Neural cell (in vitro differentiated cells): ENCODE measurements at regions not wholly inside any gene's neighbourhood (a gene's known extent, or its start where the extent isn't known, plus 50 kb on each side); places are given as distances from the start of the nearest gene placed in this dataset.

Source experiments
- H2AFZ ChIP-seq: fragments of 200-600, 300-800 bp; sonication (generic), shearing (Covaris generic); 2 replicates; pipeline ENCODE4 v1.6.0; 2014; ENCODE audit warnings: low read depth, mild to moderate bottlenecking, antibody characterized with exemption, low read length, moderate library complexity
- H3F3A ChIP-seq: fragments of 200-600 bp; shearing (Covaris generic); 2 replicates; pipeline ENCODE4 v1.6.1; 2016; ENCODE audit warnings: mild to moderate bottlenecking, moderate library complexity, mixed read lengths, antibody characterized with exemption, low read length; ENCODE audit not compliant: insufficient read depth, poor library complexity, severe bottlenecking
- H3K27ac ChIP-seq: fragments of 200-600, 300-800 bp; sonication (generic), shearing (Covaris generic); 2 replicates; pipeline ENCODE4 v1.5.1; 2014; ENCODE audit warnings: mild to moderate bottlenecking, low read length, moderate library complexity
- H3K27me3 ChIP-seq: fragments of 300-800, 200-600 bp; sonication (generic), shearing (Covaris generic); 2 replicates; pipeline ENCODE4 v1.6.0; 2014; ENCODE audit warnings: mild to moderate bottlenecking, low read depth, low read length, moderate library complexity; ENCODE audit not compliant: insufficient read depth
- H3K36me3 ChIP-seq: fragments of 300-800, 200-600 bp; sonication (generic), shearing (Covaris generic); 2 replicates; pipeline ENCODE4 v1.5.1; 2014; ENCODE audit warnings: mild to moderate bottlenecking, antibody characterized with exemption, low read length, moderate library complexity; ENCODE audit not compliant: insufficient read depth
- H3K4me2 ChIP-seq: fragments of 300-800, 200-600 bp; sonication (generic), shearing (Covaris generic); 2 replicates; pipeline ENCODE4 v1.6.0; 2014; ENCODE audit warnings: mild to moderate bottlenecking, low read length
- H3K4me3 ChIP-seq: fragments of 300-800, 200-600 bp; sonication (generic), shearing (Covaris generic); 2 replicates; pipeline ENCODE4 v1.5.1; 2014; ENCODE audit warnings: mild to moderate bottlenecking, low read length, moderate library complexity
- H3K79me2 ChIP-seq: fragments of 200-600 bp; shearing (Covaris generic); replicated peaks from 2 replicates; pipeline ENCODE4 v1.6.0; 2014; ENCODE audit warnings: mild to moderate bottlenecking, low read length, moderate library complexity; ENCODE audit not compliant: insufficient read depth
- H3K9ac ChIP-seq: fragments of 300-800, 200-600 bp; sonication (generic), shearing (Covaris generic); 2 replicates; pipeline ENCODE4 v1.6.1; 2016; ENCODE audit warnings: mild to moderate bottlenecking, low read length, mixed read lengths
- H3K9me2 ChIP-seq: fragments of 200-600 bp; shearing (Covaris generic); 2 replicates; pipeline ENCODE4 v1.6.1; 2016; ENCODE audit warnings: mild to moderate bottlenecking, low read length, mixed read lengths; ENCODE audit not compliant: insufficient read depth
- H3K9me3 ChIP-seq: fragments of 200-600, 300-800 bp; sonication (generic), shearing (Covaris generic); 2 replicates; pipeline ENCODE4 v1.6.1; 2016; ENCODE audit warnings: mild to moderate bottlenecking, mixed run types, low read length, moderate library complexity, mixed read lengths
- H4K20me1 ChIP-seq: fragments of 200-600 bp; shearing (Covaris generic); 2 replicates; pipeline ENCODE4 v1.6.1; 2016; ENCODE audit warnings: mild to moderate bottlenecking, mixed run types; ENCODE audit not compliant: insufficient read depth
- EP300 ChIP-seq: fragments of 450-650 bp; conservative IDR thresholded peaks from 2 replicates; pipeline ENCODE4 v1.6.1; 2014; ENCODE audit warnings: antibody characterized with exemption, mild to moderate bottlenecking, moderate library complexity; ENCODE audit not compliant: poor library complexity, severe bottlenecking
- MXI1 ChIP-seq: fragments of 450-650 bp; conservative IDR thresholded peaks from 2 replicates; pipeline ENCODE4 v1.6.1; 2014; ENCODE audit warnings: antibody characterized with exemption, mild to moderate bottlenecking; ENCODE audit not compliant: poor library complexity, severe bottlenecking
- RAD21 ChIP-seq: fragments of 450-650 bp; conservative IDR thresholded peaks from 2 replicates; pipeline ENCODE4 v1.6.1; 2014; ENCODE audit warnings: antibody characterized with exemption, mild to moderate bottlenecking, moderate library complexity
- TAF1 ChIP-seq: IDR thresholded peaks from 2 replicates; pipeline ENCODE4 v1.6.1; 2012; ENCODE audit warnings: low read depth
- TF ChIP-seq, protein P1 (sequence below): IDR thresholded peaks from 2 replicates; pipeline ENCODE4 v1.6.1; 2012; ENCODE audit warnings: borderline replicate concordance
- TF ChIP-seq, protein P2 (sequence below): fragments of 450-650 bp; IDR thresholded peaks from 2 replicates; pipeline ENCODE4 v1.5.1; 2014; ENCODE audit warnings: antibody characterized with exemption, mild to moderate bottlenecking, moderate library complexity; ENCODE audit not compliant: poor library complexity, severe bottlenecking

GRCh38 chr10:77702166-77702565 lies 64.6 kb upstream of the KCNMA1 start:
- no peak overlapping the region for H3K9ac ChIP-seq
- no peaks in the 10 kb centered on the region for H4K20me1 ChIP-seq
- no peaks in the 10 kb centered on the region for H3K9me2 ChIP-seq
- no peak overlapping the region for H2AFZ ChIP-seq
- no peak for TF ChIP-seq RAD21
- no peak overlapping the region for H3K4me3 ChIP-seq
- H3F3A ChIP-seq: no peaks in the 10 kb centered on the region
- no peaks in the 10 kb centered on the region for H3K36me3 ChIP-seq
- no peak overlapping the region for H3K27ac ChIP-seq
- H3K79me2 ChIP-seq: no peaks in the 10 kb centered on the region
- H3K9me3 ChIP-seq: no peaks in the 10 kb centered on the region
- H3K27me3 ChIP-seq: no peaks in the 10 kb centered on the region
- H3K4me2 ChIP-seq: no peak overlapping the region

DNA sequence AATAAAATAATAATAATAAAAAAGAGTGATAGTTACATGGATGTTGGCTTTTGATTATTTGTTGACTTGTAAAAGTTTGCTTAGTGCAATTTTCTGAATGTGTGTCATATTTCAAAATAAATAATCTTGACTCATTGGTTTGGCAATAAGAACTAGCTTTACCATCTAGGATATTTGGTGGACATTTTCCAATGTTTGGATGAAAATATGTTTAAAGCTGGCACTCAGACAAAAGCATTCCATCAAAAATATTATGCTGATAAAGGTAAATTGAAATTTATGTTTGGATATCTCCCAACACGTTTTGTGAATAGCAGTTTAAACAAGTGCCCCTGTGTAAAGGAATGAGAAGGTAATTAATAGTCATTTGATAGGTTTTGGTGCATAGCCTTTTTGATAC lies 62.5 kb upstream of the KCNMA1 start:
- TF ChIP-seq, protein P1, sequence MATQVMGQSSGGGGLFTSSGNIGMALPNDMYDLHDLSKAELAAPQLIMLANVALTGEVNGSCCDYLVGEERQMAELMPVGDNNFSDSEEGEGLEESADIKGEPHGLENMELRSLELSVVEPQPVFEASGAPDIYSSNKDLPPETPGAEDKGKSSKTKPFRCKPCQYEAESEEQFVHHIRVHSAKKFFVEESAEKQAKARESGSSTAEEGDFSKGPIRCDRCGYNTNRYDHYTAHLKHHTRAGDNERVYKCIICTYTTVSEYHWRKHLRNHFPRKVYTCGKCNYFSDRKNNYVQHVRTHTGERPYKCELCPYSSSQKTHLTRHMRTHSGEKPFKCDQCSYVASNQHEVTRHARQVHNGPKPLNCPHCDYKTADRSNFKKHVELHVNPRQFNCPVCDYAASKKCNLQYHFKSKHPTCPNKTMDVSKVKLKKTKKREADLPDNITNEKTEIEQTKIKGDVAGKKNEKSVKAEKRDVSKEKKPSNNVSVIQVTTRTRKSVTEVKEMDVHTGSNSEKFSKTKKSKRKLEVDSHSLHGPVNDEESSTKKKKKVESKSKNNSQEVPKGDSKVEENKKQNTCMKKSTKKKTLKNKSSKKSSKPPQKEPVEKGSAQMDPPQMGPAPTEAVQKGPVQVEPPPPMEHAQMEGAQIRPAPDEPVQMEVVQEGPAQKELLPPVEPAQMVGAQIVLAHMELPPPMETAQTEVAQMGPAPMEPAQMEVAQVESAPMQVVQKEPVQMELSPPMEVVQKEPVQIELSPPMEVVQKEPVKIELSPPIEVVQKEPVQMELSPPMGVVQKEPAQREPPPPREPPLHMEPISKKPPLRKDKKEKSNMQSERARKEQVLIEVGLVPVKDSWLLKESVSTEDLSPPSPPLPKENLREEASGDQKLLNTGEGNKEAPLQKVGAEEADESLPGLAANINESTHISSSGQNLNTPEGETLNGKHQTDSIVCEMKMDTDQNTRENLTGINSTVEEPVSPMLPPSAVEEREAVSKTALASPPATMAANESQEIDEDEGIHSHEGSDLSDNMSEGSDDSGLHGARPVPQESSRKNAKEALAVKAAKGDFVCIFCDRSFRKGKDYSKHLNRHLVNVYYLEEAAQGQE: no peak
- TF ChIP-seq MXI1: no peak
- no peaks in the 10 kb centered on the region for H3K9me2 ChIP-seq
- H4K20me1 ChIP-seq: no peaks in the 10 kb centered on the region
- no peaks in the 10 kb centered on the region for H3K79me2 ChIP-seq
- no peaks in the 10 kb centered on the region for H3F3A ChIP-seq
- no peaks in the 10 kb centered on the region for H3K27me3 ChIP-seq
- no peak overlapping the region for H3K9ac ChIP-seq
- H3K36me3 ChIP-seq: no peaks in the 10 kb centered on the region
- no peak overlapping the region for H3K27ac ChIP-seq
- no peak overlapping the region for H3K4me3 ChIP-seq
- H3K9me3 ChIP-seq: no peaks in the 10 kb centered on the region
- H2AFZ ChIP-seq: no peak overlapping the region
- no peak overlapping the region for H3K4me2 ChIP-seq

GRCh38 chr10:77699080-77699645 lies 61.6 kb upstream of the KCNMA1 start:
- H4K20me1 ChIP-seq: no peaks in the 10 kb centered on the region
- H3K9ac ChIP-seq: no peak overlapping the region
- TF ChIP-seq EP300 (no peak), TAF1 (no peak)
- TF ChIP-seq, protein P2, sequence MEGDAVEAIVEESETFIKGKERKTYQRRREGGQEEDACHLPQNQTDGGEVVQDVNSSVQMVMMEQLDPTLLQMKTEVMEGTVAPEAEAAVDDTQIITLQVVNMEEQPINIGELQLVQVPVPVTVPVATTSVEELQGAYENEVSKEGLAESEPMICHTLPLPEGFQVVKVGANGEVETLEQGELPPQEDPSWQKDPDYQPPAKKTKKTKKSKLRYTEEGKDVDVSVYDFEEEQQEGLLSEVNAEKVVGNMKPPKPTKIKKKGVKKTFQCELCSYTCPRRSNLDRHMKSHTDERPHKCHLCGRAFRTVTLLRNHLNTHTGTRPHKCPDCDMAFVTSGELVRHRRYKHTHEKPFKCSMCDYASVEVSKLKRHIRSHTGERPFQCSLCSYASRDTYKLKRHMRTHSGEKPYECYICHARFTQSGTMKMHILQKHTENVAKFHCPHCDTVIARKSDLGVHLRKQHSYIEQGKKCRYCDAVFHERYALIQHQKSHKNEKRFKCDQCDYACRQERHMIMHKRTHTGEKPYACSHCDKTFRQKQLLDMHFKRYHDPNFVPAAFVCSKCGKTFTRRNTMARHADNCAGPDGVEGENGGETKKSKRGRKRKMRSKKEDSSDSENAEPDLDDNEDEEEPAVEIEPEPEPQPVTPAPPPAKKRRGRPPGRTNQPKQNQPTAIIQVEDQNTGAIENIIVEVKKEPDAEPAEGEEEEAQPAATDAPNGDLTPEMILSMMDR: no peak
- TF ChIP-seq, protein P1: no peak
- no peak overlapping the region for H3K4me3 ChIP-seq
- H3K27me3 ChIP-seq: no peaks in the 10 kb centered on the region
- H3K9me2 ChIP-seq: no peaks in the 10 kb centered on the region
- H3K9me3 ChIP-seq: no peaks in the 10 kb centered on the region
- no peak overlapping the region for H2AFZ ChIP-seq
- no peaks in the 10 kb centered on the region for H3F3A ChIP-seq
- no peaks in the 10 kb centered on the region for H3K79me2 ChIP-seq
- no peak overlapping the region for H3K27ac ChIP-seq
- H3K36me3 ChIP-seq: no peaks in the 10 kb centered on the region
- no peak overlapping the region for H3K4me2 ChIP-seq
